Fibroblast of peridontal ligament (primary cell): ENCODE measurements at regions not wholly inside any gene's neighbourhood (a gene's known extent, or its start where the extent isn't known, plus 50 kb on each side); places are given as distances from the start of the nearest gene placed in this dataset.
A peak's percentile ranks its signal among the peaks of the same experiment; 100 is the strongest.
"Not testable (repeated sequence)": the region's sequence is repeated elsewhere in the genome, so short reads cannot be mapped to it uniquely, and the experiment has no call there.

Experiments
- DNase-seq: peaks from one replicate; pipeline ENCODE4 v3.0.0-alpha.2; 2010; ENCODE audit errors: extremely low read depth

DNA sequence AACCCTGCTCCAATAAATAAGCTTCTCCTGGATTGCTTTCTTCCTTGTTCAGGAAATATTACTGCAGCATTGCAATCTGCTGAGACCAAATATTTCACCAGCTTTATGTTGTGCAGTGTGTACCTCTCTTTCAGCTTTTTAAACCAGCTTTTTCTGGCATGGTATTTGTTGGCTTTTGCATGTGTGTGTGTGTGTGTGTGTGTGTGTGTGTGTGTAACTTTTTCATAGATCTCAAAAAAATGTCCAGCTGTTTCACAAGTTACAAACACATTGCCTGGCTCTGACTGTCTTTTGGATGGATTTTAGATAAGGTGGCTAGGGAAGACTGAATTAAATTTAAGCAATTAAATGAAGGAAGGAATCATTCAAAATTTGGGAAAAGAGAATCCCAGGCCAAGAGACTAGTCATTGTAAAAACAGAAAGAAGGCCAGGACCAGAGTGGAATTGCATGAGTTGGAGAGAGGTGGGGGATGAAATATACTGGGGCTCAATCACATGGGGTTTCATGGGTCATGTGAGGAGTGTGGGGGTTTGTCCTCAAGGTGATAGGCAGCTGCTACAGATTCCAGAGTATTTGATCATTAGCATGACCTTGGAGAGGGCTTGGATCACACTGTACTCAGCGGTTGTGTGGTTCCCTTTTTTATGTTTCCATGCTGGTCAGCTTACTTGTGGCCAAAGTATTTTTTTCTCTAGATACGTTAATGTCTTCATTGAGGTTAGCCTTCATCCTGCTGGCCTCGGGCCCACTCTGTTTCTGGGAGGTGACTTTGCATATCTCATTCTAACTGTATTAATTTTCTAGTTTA is 357.7 kb upstream of the BOD1L1 start:
- peak; percentile 88 for DNase-seq

DNA sequence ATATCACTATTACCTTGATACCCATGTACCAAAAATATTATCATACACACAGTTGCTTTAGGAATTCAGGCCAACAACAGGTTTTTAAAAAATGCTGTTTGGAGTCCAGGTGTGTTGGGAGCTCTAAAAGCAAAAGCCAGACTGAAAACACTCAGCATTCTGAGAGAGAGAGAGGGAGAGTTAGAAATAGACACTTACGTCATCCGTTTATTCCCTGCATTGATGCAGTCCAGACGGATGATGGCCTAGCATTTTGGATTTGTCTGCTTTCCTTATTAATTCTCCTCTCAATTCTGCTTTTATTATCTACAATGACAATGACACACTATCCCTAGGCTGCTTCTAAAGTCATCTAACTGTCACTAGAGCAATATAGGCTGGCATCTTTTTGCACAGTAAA is 358.3 kb upstream of the BOD1L1 start:
- no peak for DNase-seq

DNA sequence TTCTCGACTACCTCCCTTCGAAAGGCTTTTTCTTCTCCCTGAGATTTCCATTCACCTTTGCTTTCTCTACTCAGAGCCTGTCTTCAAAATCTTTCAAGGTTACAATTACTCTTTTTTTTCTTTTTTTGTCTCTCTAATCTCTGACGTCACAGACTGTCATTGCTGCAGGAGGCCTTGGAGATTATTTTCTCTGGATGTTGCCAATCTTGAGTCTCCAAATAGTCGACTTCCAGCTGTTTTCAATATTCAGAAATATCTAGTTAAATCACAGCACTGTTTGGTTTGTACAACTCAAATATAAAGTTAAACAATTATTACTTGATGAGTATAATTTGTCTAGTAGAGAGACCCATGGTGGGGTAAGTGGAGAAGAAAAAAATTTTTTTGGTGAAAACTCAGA is 359.0 kb upstream of the BOD1L1 start:
- DNase-seq = peak; percentile 74

DNA sequence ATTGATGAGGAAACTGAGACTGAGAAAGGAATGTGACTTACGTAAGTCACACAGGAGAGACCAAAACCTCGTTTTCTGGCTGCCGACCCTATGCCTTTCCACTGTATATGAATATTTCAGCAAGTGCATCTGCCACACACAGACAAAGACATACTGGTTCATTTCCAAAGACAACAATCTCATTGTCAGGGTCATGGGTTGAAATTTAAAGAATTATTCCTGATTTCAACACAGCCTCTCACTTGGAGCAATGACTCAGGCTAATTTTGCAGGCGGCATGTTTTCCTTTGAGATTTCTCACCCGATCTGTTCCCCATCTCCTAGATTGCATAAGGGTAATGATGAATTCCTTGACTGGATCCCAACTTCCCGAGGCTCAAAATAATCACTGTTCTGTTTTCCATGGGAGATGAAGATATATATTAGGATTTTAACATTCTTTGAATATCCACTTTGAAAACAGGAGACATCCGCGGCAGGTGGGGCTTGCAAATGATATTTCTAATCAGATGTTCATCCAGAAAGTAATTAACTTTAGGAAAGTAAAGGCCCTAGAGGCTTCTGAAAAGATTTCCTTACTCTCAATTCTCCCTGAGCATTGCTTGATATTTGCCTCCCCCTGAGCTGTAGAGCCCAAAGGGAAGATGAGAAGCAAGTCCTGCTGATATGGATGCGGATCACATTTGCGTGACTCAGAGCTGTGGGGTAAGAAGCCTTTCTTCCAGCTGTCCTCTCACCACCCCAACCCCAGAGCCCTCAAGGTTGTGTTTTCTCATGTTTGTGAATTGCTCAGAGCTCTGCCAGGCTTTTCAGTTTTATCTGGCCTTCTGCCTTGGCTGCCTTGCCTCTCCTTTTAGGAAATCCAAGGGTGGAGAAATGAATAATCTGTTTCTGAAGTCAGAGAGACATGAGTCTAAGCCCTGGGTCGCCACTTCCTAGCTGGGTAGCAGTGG is 361.1 kb upstream of the BOD1L1 start:
- peak; percentile 99 for DNase-seq

DNA sequence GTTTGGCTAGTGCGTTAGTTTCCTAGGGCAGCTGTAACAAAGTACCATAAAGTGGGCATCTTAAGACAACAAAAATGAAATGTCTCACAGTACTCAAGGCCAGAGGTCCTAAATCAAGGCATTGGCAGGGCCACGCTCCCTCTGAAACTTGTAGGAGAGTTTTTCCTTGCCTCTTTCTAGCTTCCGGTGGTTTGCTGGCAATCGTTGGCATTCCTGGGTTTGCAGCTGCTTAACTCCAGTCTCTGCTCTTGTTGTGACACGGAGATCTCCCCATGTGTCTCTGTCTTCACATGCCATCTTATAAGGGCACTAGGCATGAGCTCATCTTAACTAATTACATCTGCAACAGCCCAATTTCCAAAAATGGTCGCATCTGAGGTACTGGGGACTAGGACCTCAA is 362.0 kb upstream of the BOD1L1 start:
- DNase-seq = peak; percentile 36

DNA sequence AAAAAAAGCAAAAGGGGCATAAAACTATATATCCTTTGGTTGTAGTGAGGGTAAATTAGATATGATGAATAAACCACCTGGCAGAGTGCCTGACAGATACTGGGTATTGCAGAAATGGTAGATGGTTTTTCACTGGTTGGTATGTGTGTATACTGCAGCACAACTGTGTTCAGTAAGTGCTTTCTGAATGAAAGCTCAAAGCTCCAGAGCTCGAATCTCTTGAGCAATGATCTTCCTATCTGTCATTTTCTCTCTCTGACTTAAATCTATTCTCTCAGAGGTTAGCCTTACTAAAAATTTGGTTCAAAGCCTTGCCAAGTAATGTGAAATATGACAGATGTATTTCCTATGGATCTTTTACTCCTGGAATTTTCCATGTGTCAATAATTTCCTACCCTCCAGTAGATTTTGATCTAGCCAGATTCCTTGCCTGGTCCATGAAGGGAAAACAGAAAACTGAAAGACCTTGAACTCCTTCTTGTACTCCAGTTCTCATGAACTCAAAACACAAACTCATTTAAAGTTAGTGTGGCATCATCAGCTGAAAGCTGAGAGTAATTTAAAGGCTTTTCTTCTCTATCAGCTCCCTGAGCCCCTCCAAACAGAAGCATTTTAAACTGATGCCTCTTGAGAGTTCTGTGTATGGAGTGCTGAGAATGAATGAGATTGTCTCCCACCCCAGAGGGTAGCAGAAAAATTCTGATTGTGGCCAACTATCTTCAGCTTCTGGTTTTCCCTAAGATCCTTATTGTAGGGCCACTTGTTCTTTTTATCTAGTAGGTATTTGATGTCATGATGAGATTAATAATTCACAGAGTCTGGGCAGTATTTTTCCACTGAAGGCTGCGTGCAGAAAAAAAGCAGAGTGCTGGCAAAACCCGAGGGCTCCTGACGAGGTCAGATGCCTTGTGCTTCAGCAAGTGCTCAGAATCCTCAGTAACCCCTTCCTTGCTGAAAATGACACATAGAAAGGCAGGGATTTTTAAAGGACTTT is 363.4 kb upstream of the BOD1L1 start:
- peak; percentile 59 for DNase-seq

DNA sequence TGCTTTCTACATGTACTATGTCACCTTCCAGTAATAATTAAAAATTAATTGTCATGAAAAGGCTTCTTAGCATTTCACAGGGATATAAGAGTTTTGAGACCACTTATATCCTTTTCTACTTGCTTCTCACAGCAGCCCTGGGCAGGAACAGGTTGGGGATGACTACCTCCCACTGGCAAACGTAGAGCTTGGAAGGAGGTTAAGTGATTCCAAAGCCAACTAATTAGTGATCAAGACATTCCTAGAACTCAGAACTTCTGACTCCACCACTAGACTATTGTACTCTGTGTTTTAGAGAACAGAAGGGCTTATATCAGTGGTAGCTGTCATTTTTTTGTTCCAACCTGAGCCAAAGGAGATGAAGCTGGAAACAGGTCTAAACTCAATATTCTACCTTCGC is 364.5 kb upstream of the BOD1L1 start:
- DNase-seq = no peak

DNA sequence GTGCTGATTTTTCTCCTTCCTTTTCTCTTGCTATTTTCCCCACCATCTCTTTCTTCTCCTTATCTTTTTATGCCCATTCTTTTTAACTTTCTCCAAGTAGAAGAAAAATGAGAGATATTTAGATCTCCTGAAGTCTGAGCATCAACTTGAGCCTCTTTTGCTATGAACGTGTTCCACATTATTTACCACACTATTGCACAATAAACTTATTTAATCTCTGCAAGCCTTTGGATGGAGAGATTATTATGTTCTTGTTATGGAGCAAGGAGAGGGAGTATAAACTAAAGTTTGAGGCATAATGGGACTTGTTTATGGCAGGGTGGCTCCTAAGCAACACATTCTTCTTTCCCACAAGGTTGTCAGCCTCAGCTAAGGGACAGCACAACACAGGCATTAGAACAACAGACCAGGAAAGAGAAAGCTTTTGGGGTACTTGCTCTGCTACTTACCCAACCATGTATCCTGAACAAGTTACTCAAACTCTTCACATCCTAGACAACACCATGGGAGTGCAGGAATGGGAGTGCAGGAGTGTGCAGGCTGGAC is 365.5 kb upstream of the BOD1L1 start:
- no peak for DNase-seq

DNA sequence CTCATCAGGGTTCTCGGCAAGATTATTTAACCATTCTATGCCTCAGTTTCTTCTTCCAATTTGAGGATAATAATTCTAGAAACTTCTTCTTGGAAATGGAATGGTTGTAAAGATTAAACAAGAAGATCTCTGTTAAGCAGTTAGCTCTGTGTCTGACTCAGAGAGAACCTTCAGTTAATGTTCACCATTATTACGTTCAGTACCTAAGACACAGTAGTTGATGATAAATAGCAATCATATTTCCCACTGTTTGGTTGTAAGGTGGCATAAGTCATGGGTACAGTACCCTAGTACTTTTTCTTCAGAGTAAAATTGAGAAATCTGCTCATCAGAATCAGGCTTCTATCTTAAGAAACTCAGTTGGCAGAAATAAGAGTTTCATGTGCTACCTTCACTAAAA is 366.5 kb upstream of the BOD1L1 start:
- no peak for DNase-seq

DNA sequence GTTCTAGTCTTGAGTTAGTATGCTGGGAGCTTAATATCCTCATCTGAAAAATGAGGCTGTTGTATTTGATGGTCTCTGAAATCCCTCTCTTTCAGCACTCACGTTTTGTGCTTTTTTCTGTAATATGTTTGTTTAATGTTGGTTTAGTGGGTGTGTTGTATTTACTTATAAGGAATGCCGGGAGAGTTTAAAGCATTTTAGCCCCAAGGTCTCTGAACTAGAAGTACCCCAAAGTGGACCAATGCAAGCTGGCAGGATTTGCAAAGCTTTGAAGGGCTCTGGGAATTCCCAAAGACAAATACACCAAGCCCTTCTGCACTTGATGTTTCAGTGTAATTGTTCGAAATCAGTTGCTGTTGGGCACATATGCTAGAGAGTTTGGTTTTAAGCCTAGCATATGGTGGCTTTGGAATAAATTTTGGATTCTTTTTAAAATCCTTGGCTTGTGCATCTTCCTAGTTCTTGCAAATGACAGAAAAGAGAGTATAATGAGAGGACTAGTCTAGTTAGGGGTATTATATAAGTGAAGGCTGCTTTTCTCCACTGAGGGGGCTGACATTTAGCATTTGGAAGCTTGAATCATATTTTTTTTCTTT is 371.4 kb upstream of the BOD1L1 start:
- no peak for DNase-seq

DNA sequence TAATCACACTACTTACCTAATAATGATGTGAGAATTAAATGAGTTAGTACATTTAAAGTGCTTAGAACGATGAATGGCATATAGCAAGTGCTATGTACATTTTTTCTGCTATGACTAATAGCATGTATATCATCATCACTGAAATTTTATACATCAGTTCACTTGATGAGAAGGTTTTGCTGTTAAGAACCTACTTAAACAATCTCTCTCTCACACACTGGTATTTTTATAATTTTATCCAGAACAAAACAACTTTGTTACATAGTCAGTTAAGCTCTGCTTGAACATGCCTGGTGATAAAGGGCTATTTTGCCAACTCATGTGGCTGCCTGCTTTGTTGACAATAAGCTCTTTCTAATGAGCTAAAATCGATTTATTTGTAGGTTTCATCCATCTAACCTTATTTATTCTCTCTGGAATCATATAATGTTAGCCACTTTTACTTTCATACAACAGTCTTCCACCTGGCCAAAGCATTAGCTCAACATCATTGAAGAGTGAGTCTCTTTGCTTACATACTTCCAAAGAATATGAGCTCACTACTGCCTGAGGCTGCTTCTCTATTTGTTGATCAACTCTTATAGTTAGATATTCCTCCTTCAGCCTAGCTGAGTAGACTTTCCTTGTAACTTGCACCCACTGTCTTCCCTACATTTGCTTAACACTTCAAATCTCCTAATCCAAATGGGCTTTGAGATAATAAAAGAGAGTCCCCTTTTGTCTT is 372.7 kb upstream of the BOD1L1 start:
- DNase-seq = no peak

DNA sequence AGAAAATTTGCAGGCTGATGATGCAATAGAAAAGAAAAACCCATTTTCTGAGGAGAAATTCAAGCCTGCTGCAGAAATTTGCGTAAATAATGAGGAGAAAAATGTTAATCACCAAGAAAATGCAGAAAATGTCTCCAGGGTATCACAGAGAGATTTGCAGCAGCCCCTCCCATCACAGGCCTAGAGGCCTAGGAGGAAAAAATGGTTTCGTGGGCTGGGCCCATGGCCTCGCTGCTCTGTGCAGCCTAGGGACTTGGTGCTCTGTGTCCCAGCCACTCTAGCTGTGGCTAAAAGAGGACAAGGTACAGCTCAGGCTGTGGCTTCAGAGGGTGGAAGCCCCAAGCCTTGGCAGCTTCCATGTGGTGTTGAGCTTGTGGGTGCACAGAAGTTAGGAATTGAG is 374.8 kb upstream of the BOD1L1 start:
- DNase-seq = not testable (repeated sequence)

DNA sequence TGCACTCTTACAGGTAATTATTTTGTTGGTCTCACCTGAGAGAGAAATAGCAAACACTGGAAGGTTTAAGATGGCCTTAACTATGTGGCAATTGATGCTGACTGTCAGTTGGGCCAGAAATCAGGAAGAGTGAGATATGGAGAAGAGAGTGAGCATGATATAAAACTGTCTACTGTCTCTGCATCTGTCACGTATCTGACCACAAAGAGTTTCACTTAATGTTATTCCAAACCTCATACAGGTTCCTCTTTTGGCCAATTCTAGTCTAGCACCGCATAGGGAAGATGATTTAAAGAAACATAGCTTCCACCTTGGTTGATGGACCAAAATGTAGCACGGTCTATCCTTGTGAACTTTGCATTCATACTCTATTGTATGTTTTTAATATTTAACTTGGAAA is 381.0 kb upstream of the BOD1L1 start:
- DNase-seq = no peak

DNA sequence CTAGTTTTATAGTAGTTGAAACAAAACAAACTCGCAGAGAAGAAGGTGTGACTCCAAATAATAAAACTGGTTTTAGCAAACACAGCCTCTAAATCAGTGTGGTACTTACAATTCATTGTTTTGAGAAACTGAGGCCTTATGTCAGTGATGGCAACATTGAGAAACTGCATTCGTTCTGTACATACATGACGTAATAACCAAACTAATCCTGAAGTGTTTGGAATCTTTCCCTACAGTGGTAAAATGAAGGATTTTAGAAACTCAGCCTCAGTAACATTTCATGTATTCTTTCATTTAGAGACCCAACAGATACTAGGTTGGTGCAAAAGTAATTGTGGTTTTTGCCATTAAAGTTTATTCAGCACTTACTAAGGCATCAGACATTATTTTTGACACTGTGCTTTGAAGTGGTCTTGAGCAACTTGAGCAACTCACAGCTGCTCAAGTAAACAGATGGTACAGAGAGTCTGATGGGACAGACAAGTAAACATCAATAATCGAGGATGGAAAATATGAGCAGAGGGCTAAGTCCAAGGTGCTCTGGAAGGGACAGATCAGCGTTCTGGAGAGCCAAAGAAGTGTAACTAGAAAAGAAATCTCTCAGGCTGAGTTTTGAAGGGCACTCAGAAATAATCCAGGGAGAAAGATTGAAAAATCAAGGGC is 390.8 kb upstream of the BOD1L1 start:
- DNase-seq = no peak

DNA sequence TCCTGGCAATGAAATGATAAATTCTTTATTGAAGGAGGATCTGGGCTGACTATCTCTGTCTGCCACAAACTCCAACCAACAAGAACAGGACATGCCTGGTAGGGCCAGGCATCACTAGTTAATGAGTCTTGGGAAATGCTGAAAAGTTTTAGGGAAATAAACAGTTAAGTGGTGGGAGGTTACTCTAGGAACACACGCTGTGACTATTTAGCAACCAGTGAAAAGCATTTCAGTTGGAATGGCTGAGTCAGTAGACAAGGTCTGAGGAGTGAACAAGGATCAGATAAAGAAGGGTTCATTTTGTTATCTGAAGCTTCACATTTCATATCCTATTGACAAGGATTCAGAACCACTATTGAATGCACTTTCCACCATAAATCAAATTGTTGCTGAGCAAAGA is 394.9 kb upstream of the BOD1L1 start:
- peak; percentile 58 for DNase-seq

DNA sequence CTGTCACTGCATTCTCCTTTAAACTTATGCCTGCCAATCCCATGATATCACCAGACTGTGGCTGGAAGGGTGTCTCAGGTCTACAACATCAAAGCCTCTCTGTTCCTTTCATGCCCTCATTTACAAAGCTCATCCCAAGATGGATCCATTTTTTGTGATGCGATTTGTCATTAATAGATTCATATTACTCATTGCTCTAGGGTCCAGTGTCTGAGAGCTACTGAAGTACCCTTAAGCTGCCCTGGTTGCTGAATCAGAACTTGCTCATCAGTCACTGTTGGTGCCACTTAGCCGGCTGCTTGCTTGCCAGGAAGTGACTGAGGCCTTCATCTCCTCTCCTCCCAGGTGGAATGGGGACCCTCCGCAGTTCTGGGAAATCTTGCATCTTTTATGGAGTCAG is 395.5 kb upstream of the BOD1L1 start:
- DNase-seq = no peak

DNA sequence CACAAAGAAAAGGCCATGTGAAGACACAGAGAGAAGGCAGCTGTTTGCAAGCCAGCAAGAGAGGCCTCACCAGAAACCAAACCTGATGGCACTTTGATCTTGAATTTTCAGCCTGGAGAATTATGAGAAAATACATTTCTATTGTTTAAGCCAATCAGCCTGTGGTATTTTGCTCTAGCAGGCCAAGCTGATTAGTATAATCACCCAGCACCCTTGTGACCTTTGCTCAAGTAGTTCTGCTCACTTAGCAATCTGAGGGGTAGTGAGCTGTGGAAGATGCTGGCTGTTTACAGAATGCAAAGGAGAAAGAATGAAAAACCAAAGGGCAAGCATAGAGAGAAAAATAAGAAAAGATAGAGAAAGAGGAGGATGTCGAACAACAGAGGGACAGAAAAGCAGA is 396.4 kb upstream of the BOD1L1 start:
- DNase-seq = no peak

DNA sequence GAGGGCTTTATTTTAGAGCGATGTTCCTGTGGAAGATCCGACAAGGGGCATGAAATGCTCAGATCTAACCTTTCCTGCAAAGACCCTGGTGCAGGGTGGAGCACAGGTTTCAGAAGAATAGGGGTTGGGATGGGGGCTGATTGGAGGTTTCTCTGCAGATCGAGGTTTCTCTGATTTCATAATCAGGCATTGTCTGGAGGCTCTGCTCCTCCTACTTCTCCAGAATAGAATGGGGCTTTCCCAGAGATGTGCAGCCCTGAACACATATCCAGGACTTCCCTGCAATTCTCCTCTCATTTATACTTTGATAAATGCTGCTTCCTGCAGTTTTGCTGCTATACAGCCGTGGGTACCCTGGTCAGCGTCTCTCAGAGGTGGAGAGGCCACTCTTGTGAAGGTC is 397.6 kb upstream of the BOD1L1 start:
- no peak for DNase-seq

DNA sequence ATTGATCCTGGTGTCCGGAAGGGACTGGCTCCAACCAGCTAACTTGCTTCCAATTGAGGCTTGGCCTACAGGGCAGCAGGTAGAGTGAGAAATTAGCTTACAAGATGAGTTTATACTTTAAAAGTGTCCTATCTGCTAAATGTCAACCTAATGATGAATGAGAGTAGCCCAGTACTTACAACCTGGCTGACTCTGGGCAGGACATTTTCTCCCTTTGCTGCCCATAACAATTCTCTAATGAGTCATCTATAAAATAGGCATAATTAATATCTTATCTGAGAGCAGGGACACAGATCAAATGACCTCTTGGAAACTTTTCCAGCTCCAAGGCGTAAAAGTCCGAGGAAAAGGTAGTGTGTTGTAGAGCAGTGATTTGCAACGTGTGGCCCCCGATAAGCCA is 398.4 kb upstream of the BOD1L1 start:
- DNase-seq = no peak

DNA sequence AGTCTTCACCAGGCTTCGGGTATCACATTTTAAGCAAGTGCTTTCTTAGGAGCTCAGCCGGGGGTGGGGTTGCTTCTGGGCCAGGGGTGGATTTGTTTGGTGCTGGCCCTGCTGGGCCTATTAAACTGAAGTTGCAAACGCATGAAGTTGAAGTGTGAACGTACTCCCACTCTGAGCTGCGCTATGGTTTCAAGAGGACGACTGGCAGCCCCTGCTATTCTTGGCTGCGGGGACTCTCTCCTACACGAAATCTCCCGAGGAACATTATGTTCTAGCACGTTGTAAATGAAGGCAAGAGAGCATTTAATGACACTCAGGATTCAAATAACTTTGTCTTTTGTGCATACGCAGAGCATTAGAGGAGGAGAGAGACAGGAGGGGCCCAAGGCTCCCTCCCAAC is 401.3 kb upstream of the BOD1L1 start:
- DNase-seq = no peak
